ENCODE measurements at regions not wholly inside any gene's neighbourhood (a gene's known extent, or its start where the extent isn't known, plus 50 kb on each side); places are given as distances from the start of the nearest gene placed in this dataset.
A peak's percentile ranks its signal among the peaks of the same experiment; 100 is the strongest.

DNA sequence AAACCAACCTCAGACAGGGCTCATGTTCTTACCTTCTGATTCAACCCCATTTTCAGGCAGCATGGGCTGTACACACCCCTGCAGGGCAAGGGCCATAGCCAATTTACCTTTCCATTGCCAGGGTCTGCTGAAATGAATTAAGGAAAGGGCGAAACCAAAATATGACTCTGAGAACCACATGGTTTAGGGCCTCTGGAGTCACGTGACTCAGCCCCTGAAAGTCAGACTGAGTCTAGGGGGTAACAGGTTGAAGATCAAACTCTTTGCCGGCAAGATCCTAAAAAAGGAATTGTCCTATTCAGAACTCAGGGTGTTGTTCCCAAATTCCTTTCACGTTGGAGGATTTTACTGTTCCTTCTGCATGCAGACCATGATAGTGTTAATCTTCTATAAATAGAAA lies 118.9 kb downstream of the RAB11FIP2 start:
- no peak for DNase-seq (ENCODE audit: low read depth)

DNA sequence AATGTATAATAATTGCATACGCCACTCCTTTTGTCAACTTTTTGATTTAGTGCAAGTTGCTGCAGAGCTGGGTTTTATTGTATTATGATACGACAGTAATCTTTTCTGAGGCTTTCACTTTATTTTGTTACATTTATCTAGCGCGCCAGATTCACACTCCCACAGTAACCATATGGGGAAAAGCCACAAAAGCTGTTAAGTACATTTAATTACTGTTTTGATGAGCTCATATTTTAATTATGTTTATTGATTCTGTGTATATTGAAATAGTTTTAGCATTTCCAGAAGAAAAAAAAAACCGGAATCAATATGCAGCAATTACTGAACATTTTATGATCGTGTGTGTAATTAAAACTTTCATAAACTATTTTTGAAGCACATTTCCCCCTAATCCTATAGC lies 118.5 kb downstream of the RAB11FIP2 start:
- no peak for DNase-seq (ENCODE audit: low read depth)

- DNase-seq (ENCODE audit: low read depth): no peak
These were observed 118.0 kb downstream of the RAB11FIP2 start for GRCh38 chr10:117928741-117929140.

DNA sequence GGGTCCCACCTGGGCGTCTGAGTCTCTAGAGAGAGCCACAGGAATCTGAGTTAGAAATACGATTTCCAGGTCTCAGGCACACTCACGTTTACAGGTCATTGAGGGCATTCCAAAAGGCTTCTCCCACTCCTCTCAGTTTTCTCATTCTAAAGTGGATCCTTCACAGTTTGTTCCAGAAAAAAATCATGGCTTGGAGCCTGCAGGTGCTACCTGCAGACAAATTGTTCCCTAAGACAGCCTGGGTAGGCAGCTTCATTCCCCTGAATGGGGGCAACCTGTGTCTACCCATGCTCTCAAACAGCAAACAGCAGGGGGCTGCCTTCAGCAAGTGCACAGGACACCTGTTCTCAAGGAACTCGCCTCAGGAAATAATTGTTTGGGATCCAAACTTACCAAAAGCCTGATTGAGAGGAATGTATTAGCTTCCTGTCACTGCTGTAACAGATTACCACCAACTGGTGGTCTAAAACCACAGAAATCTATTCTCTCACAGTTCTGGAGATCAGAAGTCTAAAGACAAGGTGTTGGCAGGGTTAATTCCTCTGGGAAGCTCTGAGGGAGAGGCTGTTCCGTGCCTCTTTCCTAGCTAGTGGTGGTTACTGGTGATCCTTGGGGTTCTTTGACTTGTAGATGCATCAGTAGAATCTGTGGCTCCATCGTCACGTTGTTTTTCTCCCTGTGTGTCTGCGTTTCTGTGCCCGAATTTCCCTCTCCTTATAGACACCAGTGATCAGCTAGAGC lies 117.2 kb downstream of the RAB11FIP2 start:
- DNase-seq (ENCODE audit: low read depth): no peak

- no peak for DNase-seq (ENCODE audit: low read depth)
These were observed 115.7 kb downstream of the RAB11FIP2 start for GRCh38 chr10:117931078-117931477.

GRCh38 chr10:117933036-117933435 lies 113.7 kb downstream of the RAB11FIP2 start:
- peak; percentile 43 for DNase-seq (ENCODE audit: low read depth)

DNA sequence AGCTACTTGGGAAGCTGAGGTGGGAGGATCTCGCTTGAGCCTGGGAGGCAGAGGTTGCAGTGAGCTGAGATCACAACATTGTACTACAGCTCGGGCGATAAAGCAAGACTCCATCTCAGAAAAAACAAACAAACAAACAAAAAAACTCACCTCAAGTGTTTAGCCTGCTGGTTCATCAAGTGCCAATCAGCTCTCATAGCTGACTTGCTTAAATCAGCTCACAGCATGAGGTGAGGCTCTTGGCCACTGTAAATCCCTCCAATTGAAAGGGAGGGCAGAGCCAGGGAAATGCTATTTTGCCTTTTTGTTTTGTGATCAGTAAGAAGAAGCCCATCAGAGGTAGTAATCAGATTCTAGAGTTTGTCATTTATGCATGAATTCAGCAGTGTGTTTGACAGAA lies 112.3 kb downstream of the RAB11FIP2 start:
- no peak for DNase-seq (ENCODE audit: low read depth)

DNA sequence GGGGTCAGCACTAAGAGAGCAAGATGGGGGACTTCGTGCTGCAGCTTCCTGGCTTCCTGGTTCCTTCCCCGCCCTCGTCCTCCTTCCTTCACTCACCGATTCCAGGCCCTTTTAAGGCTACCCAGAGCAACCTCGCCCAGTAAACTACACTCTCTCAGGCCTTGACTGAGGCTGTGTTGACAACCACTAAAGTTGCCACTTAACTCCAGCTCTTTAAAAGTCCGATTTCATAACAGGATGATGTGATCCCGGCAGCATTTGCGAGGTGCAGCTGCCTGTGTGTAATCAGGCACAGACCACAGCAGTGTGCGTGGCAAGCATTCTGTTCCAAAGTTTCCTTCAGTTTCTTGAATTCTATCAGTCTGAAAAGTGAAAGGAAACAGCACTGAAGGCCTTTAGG lies 110.6 kb downstream of the RAB11FIP2 start:
- peak; percentile 55 for DNase-seq (ENCODE audit: low read depth)

- DNase-seq (ENCODE audit: low read depth): no peak
These were observed 110.2 kb downstream of the RAB11FIP2 start for GRCh38 chr10:117936566-117936965.

GRCh38 chr10:117936976-117937375 lies 109.8 kb downstream of the RAB11FIP2 start:
- no peak for DNase-seq (ENCODE audit: low read depth)

- DNase-seq (ENCODE audit: low read depth): no peak
These were observed 108.6 kb downstream of the RAB11FIP2 start for GRCh38 chr10:117938104-117938503.

GRCh38 chr10:117942226-117942625 lies 104.5 kb downstream of the RAB11FIP2 start:
- no peak for DNase-seq (ENCODE audit: low read depth)

DNA sequence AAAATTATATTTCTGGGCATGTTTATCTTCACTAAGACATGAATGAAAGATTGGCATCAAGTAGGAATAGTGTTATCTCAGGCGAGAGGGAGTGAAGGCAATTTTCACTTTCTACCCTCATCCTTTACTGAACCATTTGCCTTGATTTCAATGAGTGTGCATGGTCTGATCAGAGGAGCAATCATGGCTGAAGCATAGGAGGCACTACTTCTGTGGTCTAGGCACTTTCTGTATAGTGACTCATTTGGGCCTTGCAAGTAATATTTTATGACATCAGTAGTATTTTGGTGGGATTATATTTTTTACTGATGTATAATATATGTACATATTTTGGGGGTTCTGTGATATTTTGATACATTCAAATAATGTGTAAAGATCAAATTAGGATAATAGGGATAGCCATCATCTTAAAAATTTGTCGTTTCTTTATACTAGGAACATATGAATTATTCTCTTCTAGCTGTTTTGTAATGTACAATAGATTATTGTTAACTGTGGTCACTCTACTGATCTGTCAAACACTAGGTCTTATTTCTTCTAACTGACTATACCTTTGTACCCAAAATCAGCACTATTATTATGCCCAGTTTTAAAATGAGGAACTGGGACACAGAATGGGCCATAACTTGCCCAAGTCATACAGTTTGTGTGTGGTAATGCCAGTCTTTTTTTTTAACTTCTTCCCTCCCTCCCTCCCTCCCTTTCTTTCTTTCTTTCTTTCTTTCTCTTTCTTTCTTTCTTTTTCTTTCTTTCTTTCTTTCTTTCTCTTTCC lies 101.9 kb downstream of the RAB11FIP2 start:
- no peak for DNase-seq (ENCODE audit: low read depth)

GRCh38 chr10:117945651-117946050 lies 101.1 kb downstream of the RAB11FIP2 start:
- DNase-seq (ENCODE audit: low read depth): no peak

DNA sequence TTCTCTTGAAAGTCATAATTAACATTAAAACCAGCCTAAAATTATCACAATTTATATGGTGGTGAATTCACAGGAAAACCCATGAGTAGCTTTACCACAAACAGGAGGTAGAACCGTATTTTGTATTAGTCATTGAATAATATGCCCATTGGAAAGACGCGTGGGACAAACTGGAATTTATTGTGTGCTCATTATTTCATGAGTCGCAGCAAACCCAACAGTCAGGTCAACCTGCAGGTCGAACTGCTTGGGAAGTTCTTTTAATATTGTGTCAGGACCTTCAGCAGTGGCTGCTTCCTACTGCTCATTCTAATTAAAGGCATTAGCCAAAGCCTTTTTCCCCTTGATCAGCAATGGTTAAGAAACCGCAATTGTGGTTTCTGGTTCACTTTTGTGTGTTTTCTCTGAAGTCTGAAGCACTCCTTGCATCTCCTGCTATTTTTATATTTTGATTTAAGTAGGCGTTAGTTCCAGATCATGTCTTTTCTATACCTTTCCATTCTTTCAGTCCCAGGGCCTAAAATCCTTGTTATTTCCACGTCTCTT lies 100.1 kb downstream of the RAB11FIP2 start:
- peak; percentile 20 for DNase-seq (ENCODE audit: low read depth)

DNA sequence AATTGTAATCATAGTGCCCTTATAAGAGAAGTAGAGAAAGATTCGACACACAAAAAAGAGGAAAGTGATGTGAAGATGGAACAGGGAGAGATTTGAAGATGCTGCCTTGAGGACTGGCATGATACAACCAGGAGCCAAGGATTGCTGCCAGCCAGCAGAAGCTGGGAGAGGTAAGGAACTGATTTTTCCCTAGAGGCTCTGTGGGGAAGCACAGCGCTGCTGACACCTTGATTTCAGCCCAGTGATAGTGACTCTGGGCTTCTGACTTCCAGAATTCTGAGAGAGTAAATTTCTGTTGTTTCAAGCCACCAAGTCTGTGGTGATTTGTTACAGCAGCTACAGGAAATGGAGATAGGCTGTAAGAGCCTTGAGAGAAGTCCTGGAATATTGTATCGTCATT lies 98.2 kb downstream of the RAB11FIP2 start:
- no peak for DNase-seq (ENCODE audit: low read depth)

DNA sequence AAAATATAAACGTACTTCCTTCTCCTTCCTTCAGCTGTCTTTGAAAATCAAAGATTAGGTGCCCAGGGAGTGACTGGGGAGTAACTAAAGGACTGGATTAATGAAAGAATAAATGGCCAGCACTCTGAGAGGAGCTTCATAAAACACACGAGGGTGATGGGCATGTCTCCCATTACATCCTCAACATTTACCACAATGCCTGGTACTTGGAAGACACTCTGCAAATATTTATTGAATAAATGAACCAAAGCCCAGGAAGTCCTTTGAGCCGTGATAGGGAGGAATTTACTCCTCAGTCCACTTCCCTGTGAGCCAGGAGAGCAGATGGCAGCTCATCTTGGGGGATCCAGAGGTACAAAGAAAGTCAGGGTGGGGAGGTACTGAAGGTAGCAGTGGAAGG lies 96.3 kb downstream of the RAB11FIP2 start:
- DNase-seq (ENCODE audit: low read depth): no peak

Measured in EH (cell line).